RWPE1 (cell line): ENCODE measurements at regions not wholly inside any gene's neighbourhood (a gene's known extent, or its start where the extent isn't known, plus 50 kb on each side); places are given as distances from the start of the nearest gene placed in this dataset.

Source experiments
- CTCF ChIA-PET: fragments of 350-600 bp; sonication (Branson Sonifier 250); formaldehyde crosslinking; extraction: SDS; loops from one replicate; lab custom pipeline; 2021; lab: Yijun Ruan, JAX
- POLR2A ChIA-PET: fragments of 400-600 bp; formaldehyde crosslinking; extraction: SDS; loops from one replicate; lab custom pipeline; 2020; ENCODE audit warnings: antibody characterized with exemption; ENCODE audit not compliant: low non-redundant PET; lab: Yijun Ruan, JAX
- DNase-seq: peaks from one replicate; pipeline ENCODE4 v3.0.0; 2012; ENCODE audit warnings: low spot score
- H3K27ac ChIP-seq: fragments of 450-650 bp; 2 replicates; pipeline ENCODE4 v1.5.1; 2017
- TF ChIP-seq, protein P1 (sequence below): fragments of 450-650 bp; conservative IDR thresholded peaks from 2 replicates; pipeline ENCODE4 v1.5.1; 2017; ENCODE audit warnings: low read depth, mild to moderate bottlenecking

DNA sequence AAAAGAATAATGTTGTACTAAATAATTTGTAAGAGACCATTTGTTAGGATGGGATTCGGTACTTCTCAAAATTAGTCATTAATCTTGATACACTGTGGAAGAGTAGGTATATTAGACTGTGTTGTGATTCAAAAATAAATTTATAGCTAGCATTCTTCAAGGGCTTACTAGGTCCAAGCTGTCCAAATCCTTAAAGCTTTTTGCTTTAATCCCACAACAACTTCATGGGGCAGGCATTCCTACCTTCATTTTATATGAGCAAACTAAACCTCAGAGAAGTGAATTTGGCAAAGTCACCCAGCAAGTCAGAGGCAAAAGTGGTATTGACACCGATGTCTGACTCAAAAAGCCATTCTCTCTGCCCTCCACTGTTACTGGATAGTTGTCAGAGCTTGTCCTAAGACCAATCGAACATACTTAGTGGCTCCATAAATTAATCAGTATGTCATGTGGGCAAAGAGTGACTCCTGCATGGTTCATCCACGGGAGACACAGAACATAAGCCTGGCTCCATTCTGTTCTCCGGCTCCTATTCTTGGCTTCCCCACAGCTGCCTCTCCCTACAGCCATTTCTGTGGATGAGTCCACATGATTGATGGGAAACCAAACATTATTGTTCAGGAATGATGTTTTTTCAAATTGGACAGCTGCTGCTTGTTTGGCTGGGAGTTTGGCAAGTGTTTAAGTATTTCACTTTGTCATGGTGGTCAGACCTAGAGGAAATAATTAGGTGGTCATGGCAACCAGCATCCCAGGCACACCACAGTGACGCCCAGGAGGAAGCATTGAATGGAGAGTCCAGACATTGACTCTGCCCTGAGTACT is 133.4 kb upstream of the FGGY start:
- CTCF ChIA-PET: interaction anchor here (0.6 kb wide), 1 partner anchor 68 kb away, joined by 4 read pairs; no protein-coding TSS in a partner anchor
- DNase-seq: no peak
- TF ChIP-seq, protein P1, sequence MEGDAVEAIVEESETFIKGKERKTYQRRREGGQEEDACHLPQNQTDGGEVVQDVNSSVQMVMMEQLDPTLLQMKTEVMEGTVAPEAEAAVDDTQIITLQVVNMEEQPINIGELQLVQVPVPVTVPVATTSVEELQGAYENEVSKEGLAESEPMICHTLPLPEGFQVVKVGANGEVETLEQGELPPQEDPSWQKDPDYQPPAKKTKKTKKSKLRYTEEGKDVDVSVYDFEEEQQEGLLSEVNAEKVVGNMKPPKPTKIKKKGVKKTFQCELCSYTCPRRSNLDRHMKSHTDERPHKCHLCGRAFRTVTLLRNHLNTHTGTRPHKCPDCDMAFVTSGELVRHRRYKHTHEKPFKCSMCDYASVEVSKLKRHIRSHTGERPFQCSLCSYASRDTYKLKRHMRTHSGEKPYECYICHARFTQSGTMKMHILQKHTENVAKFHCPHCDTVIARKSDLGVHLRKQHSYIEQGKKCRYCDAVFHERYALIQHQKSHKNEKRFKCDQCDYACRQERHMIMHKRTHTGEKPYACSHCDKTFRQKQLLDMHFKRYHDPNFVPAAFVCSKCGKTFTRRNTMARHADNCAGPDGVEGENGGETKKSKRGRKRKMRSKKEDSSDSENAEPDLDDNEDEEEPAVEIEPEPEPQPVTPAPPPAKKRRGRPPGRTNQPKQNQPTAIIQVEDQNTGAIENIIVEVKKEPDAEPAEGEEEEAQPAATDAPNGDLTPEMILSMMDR: no peak
- H3K27ac ChIP-seq: no peak overlapping the region
- POLR2A ChIA-PET: interaction anchor here (0.6 kb wide), 1 partner anchor 324 kb away, joined by 3 read pairs; no protein-coding TSS in a partner anchor

DNA sequence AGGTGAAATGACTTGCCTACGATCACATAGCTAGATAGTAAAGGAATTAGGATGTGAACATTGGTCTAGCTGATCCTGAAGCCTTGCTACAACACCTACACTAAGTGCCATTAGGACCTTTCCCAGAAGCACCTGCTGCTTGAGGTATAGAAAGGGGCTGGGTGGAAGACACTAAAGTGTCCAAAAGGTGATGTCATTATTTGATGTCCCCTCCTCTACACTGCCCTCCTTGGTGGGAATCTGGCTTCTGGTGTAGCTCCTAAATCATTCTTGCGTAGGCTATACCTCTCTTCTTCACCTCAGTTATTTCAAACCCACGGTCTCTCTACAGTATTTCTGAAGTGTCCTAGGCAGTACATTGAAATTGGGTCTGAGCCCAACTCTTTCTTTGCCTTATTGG is 132.5 kb upstream of the FGGY start:
- ChIA-PET CTCF (no interaction called here), POLR2A (no interaction called here)
- DNase-seq: no peak
- no peak overlapping the region for H3K27ac ChIP-seq
- TF ChIP-seq, protein P1: no peak

DNA sequence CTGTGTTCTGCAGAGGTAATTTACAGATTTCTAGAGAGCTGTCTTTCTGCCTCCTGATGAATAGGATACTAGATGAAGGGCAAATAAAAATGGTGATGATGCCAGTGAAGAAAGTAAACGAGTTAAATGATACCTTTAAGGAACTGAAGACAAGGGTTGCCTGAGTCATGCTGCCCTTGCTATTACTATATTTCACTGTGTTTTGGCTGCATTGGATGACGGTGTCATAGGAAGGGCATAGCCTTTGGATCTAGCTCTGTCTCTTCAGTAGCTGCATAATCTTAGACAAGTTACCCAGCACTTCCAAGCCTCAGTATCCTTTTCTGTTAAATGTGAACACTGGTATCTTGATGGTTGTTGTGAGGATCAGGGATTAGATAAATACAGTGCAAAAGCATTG is 131.5 kb upstream of the FGGY start:
- no peak overlapping the region for H3K27ac ChIP-seq
- ChIA-PET CTCF (no interaction called here), POLR2A (no interaction called here)
- TF ChIP-seq, protein P1: no peak
- no peak for DNase-seq

DNA sequence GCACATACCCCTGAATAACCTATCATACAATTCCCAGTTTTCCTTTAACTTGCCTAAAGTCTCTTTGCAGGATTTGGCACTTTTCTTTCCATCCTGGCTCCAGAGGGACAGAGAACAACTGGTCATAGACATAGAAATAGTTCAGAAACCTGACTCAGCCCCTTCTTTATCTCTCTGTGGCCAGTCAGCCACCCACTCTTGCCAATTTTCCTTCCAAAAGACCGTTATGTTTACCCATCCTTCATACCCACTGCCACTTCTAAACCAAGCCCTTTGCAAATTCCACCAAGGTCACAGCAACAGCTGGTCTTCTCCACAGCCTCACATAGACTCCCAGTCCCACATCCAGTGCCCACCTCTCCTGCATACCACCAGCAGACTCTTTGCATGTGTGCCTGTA is 127.2 kb upstream of the FGGY start:
- TF ChIP-seq, protein P1: no peak
- ChIA-PET POLR2A (no interaction called here), CTCF (no interaction called here)
- no peak for DNase-seq
- no peak overlapping the region for H3K27ac ChIP-seq

DNA sequence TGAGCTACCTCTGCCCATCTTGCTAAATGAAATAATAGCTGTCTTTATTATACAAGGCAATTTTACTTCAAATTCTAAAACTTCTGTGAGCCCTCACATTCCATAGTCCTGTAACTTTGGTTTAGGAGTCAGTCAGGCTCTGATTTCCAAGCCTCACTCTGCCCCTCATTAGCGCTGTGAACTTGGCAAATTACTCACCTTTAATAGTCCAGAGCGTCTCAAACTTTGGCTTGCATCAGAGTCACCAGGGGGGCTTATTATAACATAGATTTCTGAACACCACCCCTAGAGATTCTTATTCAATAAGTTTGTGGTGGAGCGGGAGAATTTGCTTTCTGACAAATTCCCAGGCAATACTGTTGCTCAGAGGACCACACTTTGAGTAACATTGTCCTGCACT is 126.2 kb upstream of the FGGY start:
- DNase-seq: no peak
- TF ChIP-seq, protein P1: no peak
- no peak overlapping the region for H3K27ac ChIP-seq
- ChIA-PET POLR2A (no interaction called here), CTCF (no interaction called here)

DNA sequence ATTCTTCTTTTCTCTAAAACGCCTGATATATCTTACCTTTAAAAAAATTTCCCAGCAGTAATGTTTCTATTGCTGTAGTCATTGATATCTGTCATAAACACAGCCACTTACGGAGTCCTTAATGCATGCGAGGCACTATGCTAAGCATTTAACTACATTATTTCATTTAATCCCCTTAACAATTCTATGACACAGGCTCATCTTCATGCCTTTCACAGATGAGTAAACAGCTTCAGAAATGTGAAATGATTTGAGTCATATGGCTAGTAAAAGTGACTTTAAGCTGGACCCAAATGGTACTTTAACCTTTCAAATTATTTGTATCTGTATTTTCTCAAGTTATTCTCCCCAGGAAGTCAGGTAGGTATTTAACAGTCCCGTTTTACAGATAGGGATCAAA is 125.1 kb upstream of the FGGY start:
- no peak for DNase-seq
- no peak overlapping the region for H3K27ac ChIP-seq
- POLR2A ChIA-PET: no interaction called here
- CTCF ChIA-PET: no interaction called here
- TF ChIP-seq, protein P1: no peak
